GM12872 (cell line): ENCODE measurements at regions not wholly inside any gene's neighbourhood (a gene's known extent, or its start where the extent isn't known, plus 50 kb on each side); places are given as distances from the start of the nearest gene placed in this dataset.

ENCODE experiments used
- TF ChIP-seq, protein P1 (sequence below): IDR thresholded peaks from 3 replicates; pipeline ENCODE4 v1.5.1; 2011; ENCODE audit warnings: low read depth, mild to moderate bottlenecking, low read length, moderate library complexity; ENCODE audit not compliant: insufficient read depth

- TF ChIP-seq, protein P1, sequence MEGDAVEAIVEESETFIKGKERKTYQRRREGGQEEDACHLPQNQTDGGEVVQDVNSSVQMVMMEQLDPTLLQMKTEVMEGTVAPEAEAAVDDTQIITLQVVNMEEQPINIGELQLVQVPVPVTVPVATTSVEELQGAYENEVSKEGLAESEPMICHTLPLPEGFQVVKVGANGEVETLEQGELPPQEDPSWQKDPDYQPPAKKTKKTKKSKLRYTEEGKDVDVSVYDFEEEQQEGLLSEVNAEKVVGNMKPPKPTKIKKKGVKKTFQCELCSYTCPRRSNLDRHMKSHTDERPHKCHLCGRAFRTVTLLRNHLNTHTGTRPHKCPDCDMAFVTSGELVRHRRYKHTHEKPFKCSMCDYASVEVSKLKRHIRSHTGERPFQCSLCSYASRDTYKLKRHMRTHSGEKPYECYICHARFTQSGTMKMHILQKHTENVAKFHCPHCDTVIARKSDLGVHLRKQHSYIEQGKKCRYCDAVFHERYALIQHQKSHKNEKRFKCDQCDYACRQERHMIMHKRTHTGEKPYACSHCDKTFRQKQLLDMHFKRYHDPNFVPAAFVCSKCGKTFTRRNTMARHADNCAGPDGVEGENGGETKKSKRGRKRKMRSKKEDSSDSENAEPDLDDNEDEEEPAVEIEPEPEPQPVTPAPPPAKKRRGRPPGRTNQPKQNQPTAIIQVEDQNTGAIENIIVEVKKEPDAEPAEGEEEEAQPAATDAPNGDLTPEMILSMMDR = no peak
Measured at GRCh38 chr7:46168231-46168630, 247.2 kb upstream of the IGFBP3 start.

DNA sequence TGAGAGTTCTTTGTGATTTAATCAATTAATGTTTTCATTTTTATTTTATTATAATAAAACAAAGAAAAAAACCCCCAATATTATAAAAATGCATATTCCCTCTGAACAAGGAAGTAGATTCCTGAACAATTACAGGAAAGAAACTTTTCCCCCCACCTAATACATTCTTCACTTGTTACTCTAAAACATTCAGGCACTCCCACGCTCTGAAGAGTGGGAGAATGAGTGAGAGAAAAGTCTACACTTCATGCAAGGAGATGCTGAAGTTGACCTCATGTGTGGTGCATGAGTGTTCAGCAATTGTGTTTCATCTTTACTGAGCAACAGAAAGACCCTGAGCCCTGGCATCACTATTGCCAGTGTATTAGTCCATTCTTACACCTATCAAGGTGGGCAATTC, 244.2 kb upstream of the IGFBP3 start:
- TF ChIP-seq, protein P1 = no peak

- TF ChIP-seq, protein P1 = no peak
Measured at GRCh38 chr7:46164629-46165028, 243.6 kb upstream of the IGFBP3 start.

DNA sequence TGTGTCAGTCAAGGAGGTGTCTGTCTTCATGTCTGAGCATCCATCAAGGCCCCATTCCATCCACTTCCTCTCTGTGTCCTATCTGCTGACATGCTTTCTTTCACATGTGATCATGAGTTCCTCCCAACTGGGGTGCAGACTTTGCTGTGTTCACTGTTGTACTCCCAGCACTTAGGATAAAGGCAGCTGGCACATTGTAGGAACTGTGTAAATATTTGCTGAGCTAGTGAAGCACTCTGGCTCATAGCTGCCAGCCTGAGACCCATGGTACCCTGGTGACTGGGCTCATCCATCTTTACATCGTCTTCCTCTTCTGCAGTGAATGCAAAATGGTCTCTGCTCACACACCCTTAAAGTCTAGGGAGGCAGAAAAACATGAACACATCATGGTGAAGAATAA, 242.2 kb upstream of the IGFBP3 start:
- TF ChIP-seq, protein P1 = no peak

- TF ChIP-seq, protein P1 = no peak
Measured at GRCh38 chr7:46162609-46163008, 241.5 kb upstream of the IGFBP3 start.

DNA sequence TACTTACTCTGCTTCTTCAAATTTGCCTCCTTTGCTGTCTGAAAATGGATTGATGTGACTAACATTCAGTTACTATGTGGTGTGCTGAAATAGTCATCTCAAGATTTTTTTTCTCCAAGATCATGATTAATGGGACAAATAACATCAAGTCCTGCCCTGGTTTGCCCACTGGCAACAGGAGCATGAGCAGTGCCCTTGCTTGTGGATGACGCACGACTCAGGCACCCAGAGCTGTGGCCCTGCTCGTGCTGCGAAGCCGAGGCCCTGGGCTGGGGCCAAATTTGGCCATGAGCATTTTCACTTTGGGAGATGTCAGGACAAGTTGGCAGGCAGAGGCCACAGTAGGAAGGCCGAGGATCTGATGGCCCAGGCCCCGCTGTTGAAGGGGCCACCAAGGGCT, 239.8 kb upstream of the IGFBP3 start:
- TF ChIP-seq, protein P1 = no peak

GRCh38 chr7:46157931-46158330, 236.9 kb upstream of the IGFBP3 start:
- TF ChIP-seq, protein P1 = no peak

- TF ChIP-seq, protein P1 = no peak
Measured at GRCh38 chr7:46157404-46157803, 236.3 kb upstream of the IGFBP3 start.
